C1 segment of cervical spinal cord (tissue), 14 donors: ENCODE measurements at regions not wholly inside any gene's neighbourhood (a gene's known extent, or its start where the extent isn't known, plus 50 kb on each side); places are given as distances from the start of the nearest gene placed in this dataset.

Source experiments
- DNase-seq, 14 donors: peaks; one replicate each; lab custom pipeline; 2025; lab: John Stamatoyannopoulos, UW

DNA sequence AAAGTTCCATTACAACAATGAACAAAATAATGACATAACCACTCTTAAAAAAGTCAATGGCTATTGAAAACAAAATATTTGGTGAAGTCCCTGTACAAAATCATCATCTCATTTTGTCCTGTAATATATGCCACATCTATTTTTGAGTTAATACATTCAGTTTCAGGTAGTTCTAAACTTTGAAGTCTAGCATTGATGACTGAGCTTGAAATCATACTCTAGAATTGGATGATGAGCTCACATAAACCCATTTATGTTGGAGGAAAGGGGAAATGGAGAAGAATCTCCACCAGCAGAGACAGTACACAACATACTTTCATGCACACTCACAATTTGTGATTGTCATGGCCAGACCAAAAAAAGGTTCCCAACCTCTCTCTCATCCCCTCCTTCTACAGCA lies 371.1 kb upstream of the NR3C2 start:
- no peak for DNase-seq

- no peak for DNase-seq
These were observed 369.9 kb upstream of the NR3C2 start for GRCh38 chr4:148812101-148812500.

DNA sequence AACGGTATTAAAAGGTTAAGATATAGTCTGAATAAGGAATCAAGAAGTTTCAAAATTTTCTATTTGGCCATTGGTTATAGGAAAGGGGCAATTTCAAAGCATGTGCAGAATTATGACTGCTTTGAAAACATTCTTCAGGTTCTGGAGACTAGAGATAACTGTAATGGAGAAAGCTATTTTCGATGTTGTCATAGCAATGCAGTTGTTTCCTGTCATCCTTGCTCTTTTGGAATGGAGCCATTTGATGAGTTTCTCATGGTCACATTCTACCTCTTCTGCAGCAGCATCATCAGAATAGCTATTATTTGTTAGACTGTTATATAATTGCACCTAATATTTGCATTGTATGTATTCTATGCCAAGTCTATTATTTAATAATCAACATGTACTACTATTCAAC lies 368.2 kb upstream of the NR3C2 start:
- no peak for DNase-seq

GRCh38 chr4:148808416-148808815 lies 366.2 kb upstream of the NR3C2 start:
- no peak for DNase-seq

GRCh38 chr4:148800940-148801339 lies 358.7 kb upstream of the NR3C2 start:
- no peak for DNase-seq

DNA sequence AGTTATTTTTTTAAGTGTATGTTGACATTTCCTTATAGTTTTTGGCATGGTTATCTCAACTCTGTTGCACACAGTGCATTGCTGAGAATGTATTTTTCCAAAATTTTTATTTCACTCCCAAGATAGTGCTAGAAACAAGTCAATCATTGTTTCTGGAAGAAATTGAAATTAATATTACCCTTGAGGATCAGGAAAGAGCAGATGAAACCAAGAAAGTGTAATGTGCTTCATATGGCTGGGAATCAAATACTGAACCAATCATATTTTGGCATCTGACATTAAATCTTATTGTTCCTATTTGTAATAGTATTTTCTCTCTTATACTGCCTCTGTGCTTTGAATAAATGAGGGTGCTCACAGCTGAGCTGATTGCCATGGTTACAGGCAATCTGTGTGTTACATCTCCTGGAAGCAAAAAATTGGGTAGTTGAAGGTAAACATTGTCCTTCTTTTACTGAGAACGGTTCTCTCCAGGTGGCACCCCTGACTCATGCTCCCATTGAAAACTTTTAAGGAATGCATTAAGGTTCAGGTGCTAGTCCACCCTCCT lies 358.2 kb upstream of the NR3C2 start:
- DNase-seq, result no peak

- no peak for DNase-seq
These were observed 353.1 kb upstream of the NR3C2 start for GRCh38 chr4:148795156-148795864.

- DNase-seq, result no peak
These were observed 351.0 kb upstream of the NR3C2 start for GRCh38 chr4:148793221-148793620.

DNA sequence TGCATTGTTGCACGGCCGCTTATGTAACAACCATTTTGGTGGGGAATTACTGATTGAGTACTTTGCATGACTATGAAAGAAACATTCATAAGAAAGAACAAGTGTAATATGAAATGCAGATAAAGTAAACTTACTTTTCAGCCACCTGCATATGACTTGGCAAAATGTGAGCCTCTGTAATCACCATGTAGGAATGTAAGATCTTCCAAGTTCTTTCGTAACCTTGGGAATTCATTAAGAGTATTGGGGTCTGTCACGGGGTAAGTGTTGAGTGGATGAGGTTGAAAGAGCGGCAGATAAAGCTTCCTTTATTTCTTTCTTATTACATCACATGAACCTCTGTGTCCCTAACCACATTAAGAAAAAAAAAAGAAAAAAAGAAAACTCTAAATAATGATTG lies 348.5 kb upstream of the NR3C2 start:
- DNase-seq, result no peak

- no peak for DNase-seq
These were observed 348.0 kb upstream of the NR3C2 start for GRCh38 chr4:148790246-148790645.

- no peak for DNase-seq
These were observed 345.7 kb upstream of the NR3C2 start for GRCh38 chr4:148787831-148788477.

GRCh38 chr4:148787285-148787684 lies 345.1 kb upstream of the NR3C2 start:
- no peak for DNase-seq

DNA sequence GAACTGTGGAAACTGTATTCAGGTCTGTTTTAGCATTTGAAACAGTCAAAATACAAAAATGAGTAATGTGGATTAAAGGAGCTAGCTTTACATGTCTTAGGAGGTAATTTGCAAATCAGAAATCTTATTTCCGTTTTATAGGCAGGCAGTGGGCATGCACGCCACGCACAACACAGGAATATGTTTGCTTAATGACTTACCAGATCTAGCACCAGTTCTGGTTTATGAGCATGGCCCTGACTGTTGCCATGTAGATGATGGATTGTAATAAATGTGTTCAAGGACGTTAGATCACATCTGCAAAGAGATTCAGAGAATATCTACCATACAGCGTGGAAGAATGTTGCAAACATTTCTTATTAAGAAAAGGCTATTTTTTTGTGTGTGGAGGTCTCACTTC lies 344.5 kb upstream of the NR3C2 start:
- DNase-seq, result no peak

DNA sequence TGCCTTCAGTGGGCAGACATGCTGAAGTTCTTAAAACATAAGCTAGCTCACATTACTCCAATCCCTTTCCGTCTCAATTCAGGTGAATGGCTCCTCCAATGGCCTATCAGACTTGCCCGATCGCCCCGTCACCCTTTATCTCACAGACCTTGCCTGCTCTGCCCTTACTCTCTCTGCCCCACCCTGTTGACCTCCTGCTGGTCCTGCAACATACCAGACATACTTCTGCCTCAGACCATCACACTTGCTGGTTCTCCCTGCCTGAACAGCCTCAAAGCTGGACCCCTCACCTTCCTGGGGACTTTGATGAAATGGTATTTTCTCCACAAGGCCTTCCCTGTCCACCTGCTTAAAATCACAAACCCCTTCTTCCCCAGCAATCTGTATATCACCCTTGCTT lies 340.1 kb upstream of the NR3C2 start:
- DNase-seq, result no peak

DNA sequence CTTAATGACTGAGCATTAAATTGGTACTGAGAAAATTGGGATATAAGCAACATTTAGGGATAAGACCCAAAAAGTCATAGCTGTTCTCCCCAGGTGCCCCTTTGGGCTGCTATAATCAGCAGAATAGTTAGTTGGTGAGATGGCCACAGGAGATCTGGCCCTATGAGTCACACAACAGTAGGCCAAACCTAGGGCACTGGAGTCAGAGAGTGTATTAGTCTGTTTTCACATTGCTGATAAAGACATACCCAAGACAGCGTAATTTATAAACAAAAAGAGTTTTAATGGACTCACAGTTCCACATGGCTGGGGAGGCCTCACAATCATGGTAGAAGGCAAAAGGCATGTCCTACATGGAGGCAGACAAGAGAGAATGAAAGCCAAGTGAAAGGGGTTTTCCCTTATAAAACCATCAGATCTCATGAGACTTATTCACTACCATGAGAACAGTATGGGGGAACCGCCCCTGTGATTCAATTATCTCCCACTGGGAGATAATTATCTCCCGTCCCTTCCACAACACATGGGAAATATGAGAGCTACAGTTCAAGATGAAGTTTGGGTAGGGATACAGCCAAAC lies 338.3 kb upstream of the NR3C2 start:
- no peak for DNase-seq

DNA sequence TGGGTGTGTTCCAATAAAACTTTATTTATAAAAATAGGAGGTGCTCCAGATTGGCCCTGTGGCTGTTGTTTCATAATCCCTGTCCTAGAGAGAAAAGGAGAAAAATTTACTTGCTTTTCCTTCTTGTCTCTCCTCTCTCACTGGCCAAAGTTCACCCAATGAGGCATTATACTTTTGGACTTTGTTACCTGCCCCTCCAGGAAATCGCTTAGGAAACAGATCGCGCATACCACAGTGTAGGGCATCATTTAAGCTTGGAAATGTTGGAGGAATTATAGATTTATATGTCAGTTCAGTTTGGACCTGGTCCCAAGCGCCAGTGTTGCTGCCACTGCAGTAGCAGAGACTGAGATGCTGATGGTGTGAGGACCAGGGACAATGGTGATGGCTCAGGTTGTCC lies 337.6 kb upstream of the NR3C2 start:
- DNase-seq, result no peak

DNA sequence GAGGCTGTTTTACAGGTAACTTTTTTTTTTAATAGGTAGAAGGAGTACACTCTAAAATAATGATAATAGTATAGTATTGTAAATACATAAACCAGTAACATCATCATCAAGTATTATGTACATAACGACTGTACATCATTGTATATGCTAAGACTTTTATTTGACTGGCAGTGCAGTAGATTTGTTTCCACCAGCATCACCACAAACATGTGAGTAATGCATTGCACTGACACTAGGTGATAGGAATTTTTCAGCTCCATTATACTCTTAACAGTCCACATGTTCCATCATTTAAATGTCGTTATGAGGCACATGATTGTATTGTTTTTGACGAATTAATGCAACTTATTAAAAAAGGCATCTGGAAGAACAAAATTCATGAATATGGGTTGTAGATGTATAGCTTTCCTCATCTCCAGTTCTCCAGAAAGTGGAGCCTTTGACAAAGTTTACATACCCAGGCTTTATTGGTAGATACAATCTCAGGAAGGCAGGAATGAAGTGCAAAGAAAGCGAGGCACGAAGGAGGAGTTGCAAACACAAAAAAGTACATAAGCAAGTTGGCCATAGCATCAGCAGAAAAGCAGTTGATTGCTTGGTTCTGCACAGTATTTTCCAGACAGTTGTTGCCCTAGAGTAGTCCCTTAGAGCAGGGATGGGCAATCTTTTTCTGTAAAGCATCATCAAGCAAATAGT lies 336.9 kb upstream of the NR3C2 start:
- no peak for DNase-seq

DNA sequence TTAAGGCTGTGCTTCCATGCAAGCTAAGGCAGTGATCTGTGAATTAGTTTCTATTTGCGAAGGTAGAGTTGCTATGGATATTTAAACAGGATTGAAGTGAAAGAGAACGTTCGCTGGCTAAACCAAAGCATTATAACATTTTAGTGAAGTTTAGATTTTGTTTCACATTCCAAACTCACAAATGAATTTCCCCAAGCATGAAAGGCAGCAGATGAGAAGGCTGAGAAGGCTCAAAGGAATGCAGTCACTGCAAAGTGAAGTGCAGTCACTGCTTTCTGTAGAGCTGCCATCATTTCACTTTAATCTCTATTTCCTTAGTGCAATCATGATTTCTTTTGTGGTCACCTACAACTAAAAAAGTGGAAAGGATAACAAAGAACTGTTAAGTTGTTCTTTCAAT lies 334.7 kb upstream of the NR3C2 start:
- DNase-seq, result no peak

- DNase-seq, result no peak
These were observed 331.9 kb upstream of the NR3C2 start for GRCh38 chr4:148774134-148774533.

DNA sequence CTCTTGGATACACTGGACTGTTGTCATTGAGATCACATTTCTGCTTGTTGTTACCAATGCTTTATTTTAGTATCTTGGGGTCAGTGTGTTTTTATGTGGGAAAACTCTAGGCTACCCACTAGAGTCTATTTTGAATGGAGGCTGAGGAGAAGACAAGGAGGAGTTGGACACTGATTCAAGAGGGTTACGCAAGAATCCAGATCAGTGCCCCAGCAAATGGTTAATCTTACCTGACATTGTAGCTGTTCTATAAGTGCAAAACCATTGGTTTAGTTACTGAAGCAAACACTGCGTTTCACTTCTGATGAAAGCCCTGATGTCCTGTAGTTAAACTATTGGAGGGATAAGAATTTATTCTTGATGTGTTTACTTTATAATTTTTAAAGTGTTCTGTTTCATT lies 331.1 kb upstream of the NR3C2 start:
- DNase-seq, result no peak

DNA sequence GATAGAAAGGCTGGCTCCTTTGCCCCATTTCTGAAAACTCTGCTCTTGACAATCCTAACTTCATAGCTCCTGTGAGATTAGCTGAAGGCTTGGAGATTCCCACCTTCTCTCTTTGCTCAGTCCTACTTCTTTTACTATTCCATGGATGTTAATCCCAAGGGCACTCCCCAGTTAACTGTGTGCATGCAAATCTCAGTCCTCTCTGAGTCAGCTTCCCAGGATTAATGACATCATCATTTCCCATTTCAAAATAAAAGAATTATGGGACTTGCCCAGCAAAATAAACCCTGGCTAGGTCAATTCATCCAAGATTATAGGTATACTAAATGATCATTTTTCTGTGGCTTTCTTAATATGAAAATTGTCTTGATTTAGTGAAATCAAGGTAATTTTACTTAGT lies 328.6 kb upstream of the NR3C2 start:
- DNase-seq, result no peak

DNA sequence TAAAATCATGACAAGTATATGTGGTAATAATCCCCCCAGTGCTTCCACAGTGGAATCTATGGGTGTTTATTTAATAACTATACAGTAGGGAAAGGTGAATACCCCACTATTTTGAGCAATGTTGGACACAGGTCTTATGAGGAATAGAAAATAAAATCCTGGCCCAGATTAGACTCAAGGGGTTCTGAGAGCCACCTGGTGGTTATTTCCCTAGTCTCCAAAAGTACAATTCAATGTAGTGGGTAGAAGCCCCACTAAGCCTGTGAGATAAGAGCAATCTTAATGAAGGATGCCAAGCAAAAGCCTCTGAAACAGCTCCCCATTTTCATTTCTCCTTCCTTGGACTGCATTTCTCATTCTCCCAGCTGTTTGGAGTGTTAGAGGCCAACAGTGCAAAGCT lies 328.2 kb upstream of the NR3C2 start:
- no peak for DNase-seq
